ENCODE measurements at regions not wholly inside any gene's neighbourhood (a gene's known extent, or its start where the extent isn't known, plus 50 kb on each side); places are given as distances from the start of the nearest gene placed in this dataset.
A peak's percentile ranks its signal among the peaks of the same experiment; 100 is the strongest.
"Not testable (repeated sequence)": the region's sequence is repeated elsewhere in the genome, so short reads cannot be mapped to it uniquely, and the experiment has no call there.

DNA sequence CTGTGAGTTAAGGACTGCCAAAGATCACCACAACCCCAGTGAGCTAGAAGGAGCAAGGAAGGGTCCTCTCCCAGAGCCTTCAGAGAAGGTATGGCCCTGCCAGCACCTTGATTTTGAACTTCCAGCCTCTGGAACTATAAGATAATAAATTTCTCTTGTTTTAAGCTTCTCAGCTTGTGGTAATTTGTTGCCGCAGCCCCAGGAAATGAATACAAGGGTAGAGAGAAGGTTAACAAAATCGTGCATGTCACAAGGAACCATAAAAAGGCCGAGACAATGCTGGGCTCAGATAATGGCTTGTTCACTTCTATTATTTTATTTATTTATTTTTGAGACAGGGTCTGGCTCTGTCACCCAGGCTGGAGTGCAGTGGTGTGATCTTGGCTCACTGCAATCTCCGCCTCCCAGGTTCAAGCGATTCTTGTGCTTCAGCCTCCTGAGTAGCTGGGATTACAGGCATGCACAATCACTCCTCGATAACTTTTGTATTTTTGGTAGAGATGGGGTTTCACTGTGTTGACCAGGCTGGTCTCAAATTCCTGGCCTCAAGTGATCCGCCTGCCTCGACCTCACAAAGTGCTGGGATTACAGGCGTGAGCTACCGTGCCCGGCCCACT is 71.5 kb downstream of the WSB1 start:
- FAIRE-seq; DNase-seq (ENCODE audit: low spot score): not testable (repeated sequence)

DNA sequence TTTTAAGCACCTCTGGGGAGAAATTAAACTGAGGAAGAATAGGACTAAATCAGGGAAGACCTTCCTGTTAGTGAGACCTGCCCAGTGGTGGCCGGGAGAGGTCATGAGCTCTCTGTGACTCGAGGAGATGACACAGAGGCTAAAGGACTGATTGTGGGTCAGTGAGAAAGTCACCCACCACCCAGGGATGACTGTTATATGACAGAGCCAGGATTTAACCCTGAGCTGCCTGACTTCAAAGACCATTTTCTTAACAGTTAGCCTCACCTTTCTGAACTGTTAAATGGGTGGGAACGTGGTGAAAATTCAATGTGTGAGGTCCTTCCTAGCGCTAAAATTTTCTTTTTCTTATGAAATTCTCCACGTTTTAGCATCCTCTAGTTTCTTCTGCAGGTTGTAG is 72.5 kb downstream of the WSB1 start:
- no peak for DNase-seq (ENCODE audit: low spot score)
- no peak for FAIRE-seq

DNA sequence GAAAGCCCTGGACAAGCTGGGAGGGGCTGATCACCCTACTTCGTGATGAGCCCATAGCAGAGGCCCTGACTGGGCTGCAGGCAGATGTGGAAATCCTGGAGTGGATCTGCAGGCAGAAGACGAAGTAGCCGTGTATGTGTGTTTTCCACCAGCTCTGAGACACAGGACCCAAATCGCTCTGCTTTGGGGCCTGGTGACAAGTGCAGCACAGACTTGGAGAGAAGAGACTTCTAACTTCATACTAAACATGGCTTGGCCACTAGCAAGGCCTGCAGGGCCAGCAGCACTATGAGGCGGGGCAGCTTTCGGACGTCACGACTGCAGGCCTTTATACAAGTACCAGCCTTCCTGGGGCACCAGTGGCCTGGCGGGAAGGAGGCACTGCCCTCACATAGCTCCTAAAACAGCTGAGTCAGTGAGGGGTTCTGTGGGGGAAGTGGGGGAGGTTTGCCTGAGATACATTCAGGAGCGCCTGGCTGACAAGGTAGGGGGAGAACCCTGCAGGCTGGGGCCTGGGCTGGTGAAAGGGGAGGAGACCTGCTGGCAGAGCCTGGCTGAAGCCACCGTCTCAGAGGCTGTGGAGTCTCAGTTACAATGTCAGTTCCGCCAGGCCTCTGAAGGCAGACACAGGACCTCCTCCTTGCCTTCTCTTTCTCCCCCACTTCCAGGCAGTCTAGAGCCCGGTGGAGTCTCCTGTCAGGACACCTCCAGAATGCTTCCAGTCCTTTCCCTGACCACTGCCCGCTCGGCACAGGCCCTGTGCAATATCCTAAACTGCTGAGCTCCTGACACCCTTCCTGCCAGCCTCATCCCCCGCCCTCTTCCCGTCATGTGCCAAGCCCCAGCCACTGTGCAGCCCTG is 73.4 kb downstream of the WSB1 start:
- FAIRE-seq (no peak), DNase-seq (ENCODE audit: low spot score) (no peak)

DNA sequence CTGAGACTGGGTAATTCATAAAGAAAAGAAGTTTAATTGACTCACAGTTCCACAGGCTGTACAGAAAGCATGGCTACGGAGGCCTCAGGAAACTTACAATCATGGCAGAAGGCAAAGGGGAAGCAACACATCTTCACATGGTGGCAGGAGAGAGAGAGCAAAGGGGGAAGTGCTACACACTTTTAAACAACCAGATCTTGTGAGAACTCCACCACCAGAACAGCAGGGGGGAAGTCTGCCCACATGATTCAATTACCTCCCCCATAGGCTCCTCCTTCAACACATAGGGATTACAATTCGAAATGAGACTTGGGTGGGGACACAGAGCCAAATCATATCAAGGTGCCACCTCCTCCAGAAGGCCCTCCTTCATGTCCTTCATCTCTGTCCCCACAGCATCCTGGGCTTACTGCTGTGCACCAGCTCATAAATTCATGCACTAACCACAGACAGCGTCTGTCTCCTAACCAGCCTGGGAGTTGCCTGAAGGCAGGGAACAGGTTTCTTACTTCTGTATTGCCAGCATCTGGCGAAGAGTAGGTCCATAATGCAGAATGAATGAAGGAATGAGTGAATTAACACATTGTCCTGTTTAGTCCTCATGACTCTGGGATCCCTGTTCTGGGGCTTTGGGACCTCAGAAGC is 74.4 kb downstream of the WSB1 start:
- no peak for FAIRE-seq
- DNase-seq (ENCODE audit: low spot score) = no peak

- FAIRE-seq (no peak), DNase-seq (ENCODE audit: low spot score) (no peak)
Observed at GRCh38 chr17:27368980-27369379, 75.1 kb downstream of the WSB1 start.

DNA sequence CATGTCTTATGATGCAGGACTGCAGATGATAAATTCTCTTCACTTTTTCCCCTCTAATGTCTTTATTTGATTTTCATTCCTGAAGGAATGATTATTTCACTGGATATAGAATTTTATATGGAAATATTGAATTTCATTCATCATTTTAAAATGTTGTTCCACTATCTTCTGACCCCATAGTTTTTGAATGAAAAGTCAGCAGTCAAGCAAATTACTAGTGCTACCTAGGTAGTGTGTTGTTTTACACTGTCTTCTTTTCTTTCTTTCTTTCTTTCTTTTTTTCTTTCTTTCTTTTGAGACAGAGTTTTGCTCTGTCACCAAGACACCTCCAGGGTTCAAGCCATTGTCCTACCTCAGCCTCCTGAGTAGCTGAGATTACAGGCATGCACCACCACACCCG is 76.9 kb downstream of the WSB1 start:
- FAIRE-seq (no peak), DNase-seq (ENCODE audit: low spot score) (no peak)

DNA sequence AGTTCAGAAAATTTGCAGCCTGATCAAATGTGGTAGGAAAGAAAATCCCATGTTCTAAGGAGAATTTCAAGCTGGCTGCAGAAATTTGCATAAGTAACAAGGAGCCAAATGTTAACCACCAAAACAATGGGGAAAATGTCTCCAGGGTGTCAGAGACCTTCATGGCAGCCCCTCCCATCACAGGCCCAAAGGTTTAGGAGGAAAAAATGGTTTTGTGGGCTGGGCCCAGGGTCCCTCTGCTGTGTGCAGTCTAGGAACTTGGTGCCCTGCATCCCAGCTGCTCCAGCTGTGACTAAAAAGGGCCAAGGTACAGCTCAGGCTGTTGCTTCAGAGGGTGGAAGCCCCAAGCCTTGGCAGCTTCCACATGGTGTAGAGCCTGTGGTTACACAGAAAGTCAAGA is 79.8 kb downstream of the WSB1 start:
- FAIRE-seq = not testable (repeated sequence)

DNA sequence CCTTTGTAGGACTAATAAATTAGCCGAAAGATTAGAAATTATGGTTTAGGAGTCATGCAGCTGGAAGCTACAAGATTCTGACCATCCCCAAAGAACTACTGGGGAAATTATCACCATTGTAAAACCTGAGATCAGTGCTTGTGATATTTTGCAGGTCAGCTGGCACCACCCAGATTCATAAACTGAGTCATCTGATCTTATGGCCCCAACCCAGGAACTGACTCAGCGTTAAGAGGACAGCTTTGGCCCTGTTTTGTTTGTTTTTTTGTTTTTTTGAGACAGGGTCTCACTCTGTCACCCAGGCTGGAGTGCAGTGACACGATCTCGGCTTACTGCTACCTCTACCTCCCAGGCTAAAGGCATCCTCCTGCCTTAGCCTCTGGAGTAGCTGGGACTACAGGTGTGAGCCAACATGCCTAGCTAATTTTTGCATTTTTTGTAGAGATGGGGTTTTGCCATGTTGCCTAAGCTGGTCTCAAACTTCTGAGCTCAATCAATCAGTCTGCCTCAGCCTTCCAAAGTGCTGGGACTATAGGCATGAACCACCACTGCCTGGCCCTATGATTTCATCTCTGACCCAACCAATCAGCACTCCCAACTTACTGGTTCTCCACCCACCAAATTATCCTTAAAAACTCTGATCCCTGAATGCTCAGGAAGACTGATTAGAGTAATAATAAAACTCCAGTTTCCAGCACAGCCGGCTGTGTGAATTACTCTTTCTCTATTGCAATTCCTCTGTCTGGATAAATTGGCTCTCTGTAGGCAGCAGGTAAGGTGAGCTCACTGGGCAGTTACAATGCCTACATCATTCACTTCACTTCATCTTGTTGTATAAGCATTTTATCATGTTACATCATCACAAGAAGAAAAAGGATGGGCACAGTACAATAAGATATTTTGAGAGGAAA is 79.4 kb upstream of the KSR1 start:
- FAIRE-seq (no peak), DNase-seq (ENCODE audit: low spot score) (no peak)

More for the DNA sequence above, 79.8 kb downstream of the WSB1 start:
- DNase-seq (ENCODE audit: low spot score) = not testable (repeated sequence)

DNA sequence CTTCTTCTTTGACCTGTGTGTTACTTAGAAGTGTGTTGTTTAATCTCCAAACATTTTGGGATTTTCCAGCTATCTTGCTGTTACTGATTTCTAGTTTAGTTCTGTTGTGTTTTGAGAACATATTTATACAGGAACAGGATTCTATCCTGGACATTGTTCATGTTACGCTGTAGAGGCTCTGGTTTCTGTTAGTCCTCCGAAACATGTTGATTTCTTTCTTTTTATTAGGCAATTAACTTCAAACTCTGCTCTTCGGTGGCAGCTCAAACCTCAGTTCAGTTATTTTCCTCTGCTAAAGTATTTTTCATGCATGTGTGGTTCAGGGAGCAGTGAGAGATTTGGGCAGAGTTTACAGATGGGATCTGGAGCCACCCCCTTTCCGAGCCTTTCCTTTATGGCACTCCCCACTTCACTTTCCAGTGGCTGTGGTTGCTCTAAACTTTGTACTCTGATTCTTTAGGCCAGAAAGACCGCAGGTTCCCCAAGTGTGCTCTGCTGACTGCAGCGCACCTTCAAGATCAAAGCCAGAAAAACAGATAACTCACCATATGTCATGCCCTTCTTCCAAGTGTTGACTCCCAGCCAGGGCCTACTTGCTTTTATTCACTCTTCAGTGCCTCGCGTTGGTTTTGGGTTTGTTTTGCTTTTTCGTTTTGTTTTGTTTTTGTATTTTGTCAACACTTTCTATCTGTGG is 77.6 kb upstream of the KSR1 start:
- no peak for FAIRE-seq

DNA sequence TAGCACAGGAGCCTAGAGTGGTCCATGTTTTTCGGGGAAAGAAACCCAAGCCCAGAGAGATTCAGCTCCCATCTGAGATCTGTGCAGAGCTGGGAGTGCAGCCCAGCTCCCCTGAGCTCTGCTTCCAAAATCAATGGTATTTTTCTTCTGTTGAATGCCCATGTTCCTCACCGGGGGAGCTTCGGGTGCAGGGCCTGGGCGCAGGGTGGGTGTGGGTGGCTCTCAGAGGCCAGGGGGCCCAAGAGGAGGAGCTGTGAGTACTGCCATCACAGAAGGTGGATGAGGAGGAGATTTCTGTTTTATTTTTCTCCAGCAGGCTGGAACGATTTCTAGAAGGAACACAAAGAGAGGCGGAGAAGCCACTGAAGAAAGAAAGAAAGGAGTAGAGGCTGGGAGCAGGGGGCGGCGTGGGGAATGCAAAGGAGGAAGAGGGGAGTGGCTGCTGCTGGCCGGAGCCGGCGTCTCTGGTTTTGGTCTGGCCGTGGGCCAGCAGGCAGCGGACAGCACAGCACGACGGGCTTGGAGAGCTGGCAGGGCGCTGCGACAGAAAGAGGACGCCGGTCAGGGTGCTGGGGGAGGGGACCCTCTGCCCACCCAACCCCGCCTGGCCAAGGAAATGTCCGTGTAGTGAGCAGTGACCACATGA is 76.2 kb upstream of the KSR1 start:
- no peak for FAIRE-seq
- DNase-seq (ENCODE audit: low spot score) = no peak

More for the DNA sequence above, 77.6 kb upstream of the KSR1 start:
- DNase-seq (ENCODE audit: low spot score) = no peak

DNA sequence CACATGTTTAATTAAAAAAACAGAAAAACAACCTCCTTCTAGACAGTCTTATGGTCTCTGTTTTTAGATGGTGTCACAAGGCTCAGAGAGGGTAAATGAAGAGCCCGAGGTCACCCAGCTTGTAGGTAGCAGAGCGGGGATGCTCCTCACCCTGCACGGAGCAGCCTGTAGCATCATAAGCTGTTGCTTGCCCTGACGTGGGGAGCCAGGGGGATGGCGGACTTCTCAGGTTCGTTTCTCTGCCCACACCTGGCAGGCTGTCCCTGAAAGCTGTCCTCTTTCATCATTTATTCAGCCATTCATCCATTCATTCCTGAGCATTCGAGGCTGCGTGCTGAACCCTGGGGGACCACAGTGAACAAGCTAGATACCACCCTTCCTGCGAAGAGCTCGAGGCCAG is 75.7 kb upstream of the KSR1 start:
- no peak for FAIRE-seq

DNA sequence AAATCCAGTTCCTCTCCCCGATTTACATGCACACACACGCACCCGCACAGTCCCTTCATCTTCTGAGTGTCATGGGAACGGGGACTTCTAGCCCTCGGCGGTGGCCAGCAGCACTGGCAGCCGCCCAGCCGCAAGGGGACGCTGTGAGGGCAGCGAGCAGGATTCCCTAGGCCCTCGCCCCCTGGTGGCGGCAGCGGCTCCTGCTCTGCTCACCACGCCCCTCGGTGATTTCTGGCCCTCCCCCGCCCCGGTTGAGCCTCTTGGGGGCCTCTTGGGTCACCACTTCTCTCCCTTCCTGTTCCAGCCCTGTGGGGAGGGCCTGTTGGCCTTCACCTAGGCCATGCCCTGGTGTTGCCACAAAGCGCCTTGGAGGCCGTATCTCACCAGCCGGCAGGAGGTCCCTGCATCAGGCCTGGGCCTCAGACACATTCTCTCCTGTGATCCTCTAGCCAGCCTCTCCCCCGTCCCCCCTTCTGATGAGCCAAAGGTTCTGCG is 75.2 kb upstream of the KSR1 start:
- DNase-seq (ENCODE audit: low spot score) (peak; percentile 14), FAIRE-seq (no peak)

More for the DNA sequence above, 75.7 kb upstream of the KSR1 start:
- no peak for DNase-seq (ENCODE audit: low spot score)

DNA sequence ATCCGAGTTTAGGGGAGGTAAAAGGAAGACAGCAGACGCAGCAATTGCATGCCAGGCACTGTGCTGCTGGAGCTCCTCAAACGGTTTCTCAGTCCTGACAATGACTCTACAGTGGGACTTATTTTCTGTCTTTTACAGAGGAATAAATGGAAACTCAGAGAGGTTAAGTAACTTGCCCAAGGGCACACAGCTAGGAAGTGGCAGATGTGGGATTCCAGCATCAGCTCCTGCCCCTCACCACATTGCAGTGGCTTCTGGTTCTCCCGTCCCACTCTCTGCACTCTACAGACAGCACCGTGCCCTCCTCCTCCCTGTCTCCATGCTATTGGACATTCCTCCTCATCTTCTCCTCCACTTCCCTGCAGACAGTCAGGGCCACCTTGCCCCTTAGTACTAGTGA is 74.2 kb upstream of the KSR1 start:
- DNase-seq (ENCODE audit: low spot score) = no peak

DNA sequence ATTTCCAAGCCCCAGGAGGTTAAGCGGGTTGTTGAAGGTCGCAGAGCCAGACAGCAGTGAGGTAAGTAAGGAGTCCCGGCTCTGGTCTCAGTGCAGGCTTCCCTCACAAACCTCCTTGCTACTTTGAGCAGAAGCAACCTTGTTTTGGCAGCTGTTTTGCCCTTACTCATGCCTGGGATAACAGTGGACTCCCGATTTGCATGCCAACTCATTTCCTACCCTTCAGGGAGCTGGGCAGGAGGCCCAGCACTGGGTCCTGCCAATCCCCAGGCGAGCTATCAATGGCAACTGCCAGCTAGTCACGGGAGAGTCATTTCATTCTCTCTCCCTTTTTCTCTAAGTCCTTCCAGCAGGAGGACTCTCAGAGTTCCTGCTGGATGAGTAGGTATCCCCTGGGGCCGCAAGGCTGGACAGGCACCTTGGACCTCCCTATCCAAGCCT is 72.0 kb upstream of the KSR1 start:
- FAIRE-seq = no peak

More for the DNA sequence above, 74.2 kb upstream of the KSR1 start:
- no peak for FAIRE-seq

GRCh38 chr17:27384726-27385125 is 71.5 kb upstream of the KSR1 start:
- DNase-seq (ENCODE audit: low spot score) (no peak), FAIRE-seq (no peak)

More for the DNA sequence above, 72.0 kb upstream of the KSR1 start:
- DNase-seq (ENCODE audit: low spot score) = peak; percentile 71

DNA sequence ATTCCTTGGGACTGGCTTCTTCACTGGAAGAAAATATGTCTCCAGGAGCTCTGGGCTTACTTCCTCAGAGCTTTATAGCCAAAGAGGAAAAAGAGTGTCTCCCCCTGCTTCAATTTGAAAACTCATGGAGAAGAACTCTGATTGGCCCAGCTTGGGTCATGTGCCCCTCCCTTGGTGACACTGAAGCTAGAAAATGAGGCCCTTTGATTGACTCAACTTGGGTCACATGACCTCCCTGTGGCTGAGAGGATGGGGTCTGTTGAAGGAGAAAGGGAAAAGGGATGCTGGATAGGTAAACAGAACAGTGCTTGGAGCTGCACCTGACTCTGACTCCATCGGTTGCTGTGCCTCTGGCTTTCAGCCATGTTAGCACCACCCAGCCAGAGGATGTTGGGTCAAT is 70.6 kb upstream of the KSR1 start:
- no peak for FAIRE-seq
- no peak for DNase-seq (ENCODE audit: low spot score)

DNA sequence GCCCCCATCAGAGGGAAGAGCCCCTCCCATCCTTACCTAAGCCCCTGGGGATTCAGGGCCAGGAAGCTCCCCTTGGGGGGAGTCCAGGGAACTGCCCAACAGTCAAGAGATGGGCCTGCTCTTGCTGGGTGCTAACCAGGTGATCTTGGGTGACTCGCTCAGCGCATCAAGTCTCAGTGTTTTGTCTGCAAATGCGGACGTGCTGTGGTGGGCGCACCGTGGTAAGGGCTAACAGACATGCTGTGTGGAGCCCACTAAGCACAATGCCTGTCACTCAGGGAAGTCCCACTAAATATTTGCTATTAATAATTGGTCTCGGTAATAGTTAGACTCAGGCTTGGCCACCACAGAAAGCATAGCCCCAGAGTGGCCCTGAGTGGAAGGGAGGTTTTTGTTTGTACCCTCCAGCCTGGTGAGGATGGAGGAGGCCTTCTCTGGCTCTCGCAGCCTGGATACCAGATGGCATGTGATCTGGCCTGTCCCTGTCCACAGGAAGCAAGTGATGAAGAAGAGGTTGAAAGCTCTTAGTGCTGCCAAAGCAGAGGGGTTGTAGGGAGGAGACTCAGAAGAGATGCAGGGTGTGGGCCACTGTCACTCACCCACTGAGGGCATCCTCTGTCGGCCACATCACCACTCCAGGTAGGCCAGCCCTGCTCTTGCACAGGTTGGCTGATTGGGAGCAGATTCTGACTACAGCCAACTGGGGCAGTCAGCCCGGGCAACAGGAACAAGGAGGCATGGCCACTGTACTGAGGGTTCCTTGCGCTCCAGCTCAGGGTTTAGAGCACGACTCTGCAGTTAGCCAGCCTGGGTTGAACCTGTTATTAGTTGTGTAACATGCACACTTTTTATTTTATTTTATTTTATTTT is 69.8 kb upstream of the KSR1 start:
- DNase-seq (ENCODE audit: low spot score) (no peak), FAIRE-seq (no peak)

DNA sequence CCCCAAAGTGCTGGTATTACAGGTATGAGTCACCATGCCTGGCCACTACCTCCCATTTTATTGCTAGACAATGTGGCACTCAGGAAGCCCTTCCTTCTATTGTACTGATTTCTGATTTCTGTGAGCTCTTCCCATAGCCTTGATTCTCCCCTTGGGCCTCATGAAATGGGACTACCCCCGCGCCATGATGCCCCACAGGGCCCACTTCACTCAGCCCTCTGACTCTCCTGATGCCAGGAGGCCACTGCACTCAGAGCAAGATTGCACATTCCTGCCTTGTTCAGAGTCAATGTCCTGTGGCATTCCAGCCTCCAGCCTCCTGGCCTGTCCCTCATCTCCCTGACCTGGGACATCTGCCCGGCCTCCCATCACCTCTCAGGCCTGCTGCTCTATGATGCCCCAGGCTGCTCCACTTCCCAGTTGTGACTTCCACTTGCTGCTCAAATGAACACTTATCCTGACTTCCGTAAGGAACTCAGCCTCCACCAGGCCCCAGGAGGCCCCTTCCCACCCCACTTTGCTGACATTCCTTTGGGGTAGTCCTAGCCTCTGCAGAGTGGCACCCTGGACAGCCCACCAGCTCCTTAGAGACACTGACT is 66.6 kb upstream of the KSR1 start:
- DNase-seq (ENCODE audit: low spot score) (no peak), FAIRE-seq (no peak)

GRCh38 chr17:27390540-27390939 is 65.7 kb upstream of the KSR1 start:
- DNase-seq (ENCODE audit: low spot score) = no peak
- FAIRE-seq = no peak

Measured in RCC 7860 (cell line).